GM19239 (cell line): ENCODE measurements at regions not wholly inside any gene's neighbourhood (a gene's known extent, or its start where the extent isn't known, plus 50 kb on each side); places are given as distances from the start of the nearest gene placed in this dataset.
"Not testable (repeated sequence)": the region's sequence is repeated elsewhere in the genome, so short reads cannot be mapped to it uniquely, and the experiment has no call there.

ENCODE experiments used
- DNase-seq: peaks from one replicate; pipeline ENCODE4 v3.0.0; 2011; ENCODE audit warnings: low spot score; ENCODE audit not compliant: insufficient read length
- FAIRE-seq: peaks from 2 replicates; lab custom pipeline; 2011; peaks lifted over from hg19 to GRCh38; lab: Jason Lieb, UNC

DNA sequence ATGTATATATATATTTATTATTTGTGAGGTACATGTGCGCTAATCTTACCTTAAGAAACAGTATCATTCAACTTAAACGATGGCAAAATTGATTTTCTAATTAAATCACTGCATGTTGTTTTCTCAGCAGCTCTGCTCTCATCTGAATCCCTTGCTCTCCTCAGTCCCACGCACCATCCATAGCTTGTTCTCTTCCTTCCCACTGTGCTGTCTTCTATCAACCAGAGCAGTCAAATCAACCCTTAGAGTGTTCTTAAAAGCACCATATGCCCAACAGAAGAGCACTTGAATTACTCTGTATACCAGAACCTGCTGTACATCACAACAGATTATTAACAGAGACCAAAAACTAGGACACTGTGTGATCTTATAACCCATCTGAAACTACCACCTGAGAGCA is 209.4 kb upstream of the G2E3 start:
- DNase-seq, result no peak
- FAIRE-seq, result no peak

DNA sequence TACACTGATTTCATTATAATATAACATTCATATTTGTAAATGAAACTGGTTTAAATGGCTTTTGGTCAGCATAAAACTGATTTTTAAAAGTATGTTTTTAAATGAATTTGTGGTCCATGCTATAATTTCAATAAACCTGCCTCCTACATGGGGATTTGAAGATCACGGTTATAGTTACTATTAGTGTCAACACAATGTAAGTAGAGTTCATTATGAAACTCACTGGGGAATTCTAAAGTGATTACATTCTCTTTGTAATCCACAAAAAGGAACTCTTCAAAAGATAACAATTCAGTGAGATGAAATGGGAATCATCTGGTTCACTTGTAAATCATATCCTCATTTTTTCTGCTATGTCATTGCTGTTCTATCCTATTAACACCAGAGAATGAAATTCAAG is 204.5 kb upstream of the G2E3 start:
- FAIRE-seq, result no peak

DNA sequence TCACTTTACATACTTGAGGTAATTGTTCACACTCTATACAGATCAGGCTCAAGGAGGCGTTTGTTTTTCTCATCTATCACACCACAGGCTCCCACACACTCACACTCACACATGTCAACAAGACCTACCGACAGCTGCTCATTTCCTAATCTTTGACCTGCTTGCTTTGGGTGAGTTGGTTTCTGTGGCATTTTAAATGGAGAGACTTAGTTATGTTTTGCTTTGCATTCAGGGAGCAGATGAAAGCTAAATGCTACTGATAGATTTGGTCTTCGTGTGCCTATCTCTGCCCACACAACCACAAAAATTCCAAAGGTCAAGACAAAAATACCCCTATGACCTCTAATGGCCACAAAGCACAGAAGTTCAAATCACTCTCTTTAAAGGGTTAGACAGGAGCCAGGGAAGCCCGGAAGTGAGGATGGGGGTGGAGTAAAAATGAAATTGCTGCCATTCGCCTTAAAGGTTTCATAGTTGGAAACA is 203.5 kb upstream of the G2E3 start:
- no peak for FAIRE-seq

More for the DNA sequence above, 204.5 kb upstream of the G2E3 start:
- no peak for DNase-seq

GRCh38 chr14:30356438-30357202 is 202.3 kb upstream of the G2E3 start:
- FAIRE-seq, result no peak
- no peak for DNase-seq

More for the DNA sequence above, 203.5 kb upstream of the G2E3 start:
- DNase-seq, result no peak

GRCh38 chr14:30357791-30358190 is 201.2 kb upstream of the G2E3 start:
- DNase-seq (no peak), FAIRE-seq (no peak)

- FAIRE-seq (no peak), DNase-seq (no peak)
Observed at GRCh38 chr14:30362369-30363218, 196.4 kb upstream of the G2E3 start.

DNA sequence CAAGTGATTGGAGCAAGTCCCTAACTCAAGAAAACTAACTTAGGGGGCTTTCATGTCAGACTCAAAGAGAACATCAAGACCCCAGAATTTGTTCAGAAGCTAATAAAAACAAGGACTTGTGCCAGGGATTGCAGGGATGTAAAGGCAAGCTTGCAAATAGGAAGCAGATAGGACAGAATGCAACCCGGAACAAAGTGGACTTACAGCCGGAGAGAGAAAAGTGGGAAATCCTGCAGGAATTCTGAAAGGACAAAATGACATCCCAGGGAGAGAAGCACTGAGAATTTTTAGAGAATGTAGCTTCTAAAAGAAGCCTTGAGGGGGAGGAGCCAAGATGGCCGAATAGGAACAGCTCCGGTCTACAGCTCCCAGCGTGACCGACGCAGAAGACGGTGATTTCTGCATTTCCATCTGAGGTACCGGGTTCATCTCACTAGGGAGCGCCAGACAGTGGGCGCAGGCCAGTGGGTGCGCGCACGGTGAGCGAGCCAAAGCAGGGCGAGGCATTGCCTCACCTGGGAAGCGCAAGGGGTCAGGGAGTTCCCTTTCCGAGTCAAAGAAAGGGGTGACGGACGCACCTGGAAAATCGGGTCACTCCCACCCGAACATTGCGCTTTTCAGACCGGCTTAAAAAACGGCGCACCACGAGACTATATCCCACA is 195.6 kb upstream of the G2E3 start:
- not testable (repeated sequence) for FAIRE-seq, DNase-seq

GRCh38 chr14:30369502-30370180 is 189.3 kb upstream of the G2E3 start:
- FAIRE-seq (no peak), DNase-seq (no peak)

GRCh38 chr14:30373053-30373452 is 185.9 kb upstream of the G2E3 start:
- FAIRE-seq, result no peak
- DNase-seq, result no peak

- DNase-seq (no peak), FAIRE-seq (no peak)
Observed at GRCh38 chr14:30373526-30373925, 185.4 kb upstream of the G2E3 start.

- DNase-seq (peak; percentile 28), FAIRE-seq (no peak)
Observed at GRCh38 chr14:30375296-30375892, 183.6 kb upstream of the G2E3 start.

DNA sequence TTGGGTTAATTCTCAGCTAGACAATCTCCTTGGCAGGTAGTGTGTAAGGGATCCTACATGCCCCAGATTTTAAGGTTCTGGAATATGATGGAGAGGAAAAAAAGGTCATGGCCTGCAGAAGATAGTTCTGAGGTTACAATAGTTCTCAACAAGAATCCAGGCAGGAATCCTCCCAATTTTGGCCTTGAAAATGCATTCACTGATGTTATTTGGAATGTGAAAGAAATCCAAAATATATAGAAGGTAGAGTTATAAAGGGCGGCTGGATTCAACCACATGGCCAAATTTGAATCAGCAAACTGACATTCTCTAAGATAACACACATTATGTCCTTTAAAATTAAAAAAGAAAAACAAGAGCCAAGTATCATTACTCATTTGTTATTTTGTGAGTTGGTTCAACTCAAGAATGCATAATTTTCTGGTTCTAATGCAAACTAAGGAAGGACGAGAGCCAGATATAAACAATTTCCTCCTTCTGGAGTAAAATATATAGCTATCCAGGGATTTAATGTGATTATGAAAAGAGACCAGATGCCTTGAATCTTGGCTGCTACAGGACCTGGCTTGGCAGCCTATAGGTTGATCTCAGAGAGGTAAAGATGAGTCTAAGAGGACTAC is 177.0 kb upstream of the G2E3 start:
- no peak for DNase-seq
- no peak for FAIRE-seq

DNA sequence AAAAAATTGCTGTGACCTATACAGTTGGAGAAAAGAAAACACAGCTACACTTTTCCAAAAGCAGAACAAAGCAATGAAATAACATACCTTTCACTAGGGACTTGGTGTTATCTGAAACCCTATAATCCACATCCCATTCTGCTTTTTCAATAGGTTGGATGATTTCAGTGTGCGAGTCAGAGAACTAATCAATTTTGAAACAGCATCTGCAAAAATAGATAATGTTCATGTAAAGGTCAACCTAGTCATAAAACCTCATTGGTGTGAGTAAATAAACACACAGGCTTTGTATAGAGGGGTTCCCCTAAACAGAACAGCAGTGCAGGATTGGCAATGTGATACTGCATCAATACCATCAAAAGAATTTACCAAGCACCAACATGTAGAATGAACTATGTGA is 173.0 kb upstream of the G2E3 start:
- FAIRE-seq (no peak), DNase-seq (no peak)

DNA sequence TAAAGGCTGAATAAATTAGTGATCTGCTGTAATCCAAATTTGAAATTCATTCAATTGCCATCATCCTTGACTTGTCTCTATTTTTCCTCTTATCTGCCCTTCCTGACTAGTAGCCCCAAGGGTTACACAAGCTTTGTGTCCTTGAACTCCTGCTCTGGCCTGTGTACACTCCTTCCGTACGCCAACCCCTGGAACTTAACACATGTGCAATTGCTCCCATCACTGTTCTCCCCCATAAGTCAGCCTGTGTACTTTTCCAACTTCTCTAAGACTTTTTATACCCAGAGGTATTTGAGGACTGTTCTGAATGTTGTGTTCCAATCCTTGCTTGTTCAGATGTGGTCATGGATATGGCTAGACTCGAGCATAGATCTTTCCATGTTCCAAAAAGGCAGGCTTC is 171.1 kb upstream of the G2E3 start:
- DNase-seq (no peak), FAIRE-seq (no peak)

DNA sequence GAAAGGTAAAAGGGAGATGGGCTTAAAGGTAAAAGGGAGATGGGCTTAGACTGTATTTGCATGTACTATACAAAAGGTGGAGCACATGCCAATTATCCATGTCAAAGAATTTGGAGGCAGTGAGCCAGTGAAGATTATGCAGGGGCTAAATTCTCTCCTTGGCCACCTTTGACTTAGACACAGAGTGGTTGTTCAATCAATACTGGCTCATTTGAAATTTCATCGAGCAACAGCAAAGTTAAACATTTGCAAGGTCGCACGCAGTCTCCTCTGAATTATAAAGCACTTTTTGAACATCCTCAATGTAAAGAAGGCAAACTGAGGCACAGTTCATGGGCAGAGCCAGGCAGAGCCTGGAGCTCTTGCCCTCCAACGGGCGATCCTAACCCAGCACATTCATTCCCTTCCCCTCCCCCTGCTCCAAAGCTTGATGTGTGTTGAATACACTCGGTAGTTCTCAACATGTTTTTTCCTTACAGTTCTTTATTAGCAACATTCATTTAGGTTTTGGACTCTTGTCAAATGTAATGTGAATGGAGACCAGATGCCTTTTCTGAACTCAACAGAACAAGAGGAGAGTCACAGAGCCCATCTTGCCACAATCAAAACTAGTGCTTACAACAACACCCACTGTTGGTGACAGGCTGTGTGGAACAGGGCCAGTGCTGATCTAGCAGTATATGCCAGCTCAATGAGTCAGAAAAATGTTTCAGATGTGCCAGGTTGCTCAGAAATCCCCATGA is 169.7 kb upstream of the G2E3 start:
- FAIRE-seq, result no peak

DNA sequence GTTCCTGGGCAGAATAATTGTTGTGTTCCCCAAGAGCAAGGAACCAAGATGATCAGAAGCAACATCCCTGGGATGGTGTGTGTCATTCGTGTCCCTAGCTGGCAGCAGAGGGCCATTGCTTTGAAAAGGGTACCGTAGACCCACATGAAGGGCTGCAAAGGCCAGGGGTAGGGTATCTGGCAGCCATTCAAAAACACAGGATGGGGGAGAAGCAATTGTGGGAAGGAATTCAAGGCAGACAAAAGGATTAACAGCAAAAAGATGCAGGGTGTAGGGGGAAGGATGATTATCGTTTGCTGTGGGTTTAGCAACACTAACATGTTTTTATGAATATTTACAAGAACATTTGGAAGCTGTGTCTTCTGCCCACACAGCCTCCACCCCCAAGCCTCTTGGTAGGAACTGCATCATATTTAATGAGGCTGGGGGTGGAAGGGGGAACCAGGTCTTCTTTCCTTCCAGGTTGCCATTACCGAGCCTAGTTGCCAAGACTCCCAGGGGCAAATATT is 169.0 kb upstream of the G2E3 start:
- FAIRE-seq (no peak), DNase-seq (no peak)

More for the DNA sequence above, 169.7 kb upstream of the G2E3 start:
- no peak for DNase-seq

DNA sequence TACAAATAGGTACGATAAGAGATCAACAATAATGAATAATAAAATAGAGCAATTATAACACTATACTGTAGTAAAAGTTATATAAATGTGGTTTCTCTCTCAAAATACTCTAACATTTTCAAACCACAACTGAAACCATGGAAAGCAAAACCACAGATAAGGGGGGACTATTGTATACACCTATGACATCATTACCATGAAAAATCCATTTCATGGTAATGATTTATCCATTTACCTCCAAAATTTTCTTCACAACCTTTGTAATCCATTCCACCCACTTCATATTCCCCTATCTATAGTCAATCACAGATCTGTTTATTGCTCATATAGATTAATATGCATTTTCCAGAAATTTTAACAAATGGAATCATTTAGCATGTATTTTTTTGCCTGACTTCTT is 163.9 kb upstream of the G2E3 start:
- FAIRE-seq (no peak), DNase-seq (no peak)

DNA sequence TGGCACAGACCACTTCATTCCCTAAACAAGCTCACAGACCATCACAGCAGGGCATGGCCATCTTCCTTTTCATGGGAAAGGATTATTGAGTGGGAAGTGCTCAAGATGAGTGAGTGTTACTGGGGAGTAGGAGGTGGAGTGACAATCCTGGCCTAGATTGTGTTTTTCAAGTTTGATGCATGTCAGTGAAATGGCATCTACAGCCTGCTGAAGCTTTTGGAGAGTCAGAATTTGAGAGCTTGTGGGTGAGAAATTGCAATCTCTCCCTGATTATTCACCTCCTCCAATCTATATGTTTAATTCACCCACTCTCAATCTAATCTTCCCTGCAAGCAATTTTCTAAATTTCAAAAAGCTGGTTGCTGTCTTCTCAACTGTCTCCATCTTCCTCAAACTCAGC is 156.1 kb upstream of the G2E3 start:
- FAIRE-seq, result no peak
- no peak for DNase-seq

- DNase-seq, result no peak
- FAIRE-seq, result no peak
Observed at GRCh38 chr14:30403791-30404190, 155.2 kb upstream of the G2E3 start.
